PC-3 (cell line): ENCODE measurements at regions not wholly inside any gene's neighbourhood (a gene's known extent, or its start where the extent isn't known, plus 50 kb on each side); places are given as distances from the start of the nearest gene placed in this dataset.

Source experiments
- CTCF ChIP-seq: fragments of 300-600 bp; sonication (generic); conservative IDR thresholded peaks from 2 replicates; pipeline ENCODE4 v1.5.1; 2017; ENCODE audit warnings: antibody characterized with exemption, low read depth, mild to moderate bottlenecking, low read length
- EZH2 ChIP-seq: fragments of 300-600 bp; sonication (generic); IDR thresholded peaks from one replicate; pipeline ENCODE4 v1.6.1; 2017; ENCODE audit warnings: antibody characterized with exemption, mild to moderate bottlenecking, low read length; ENCODE audit not compliant: unreplicated experiment
- EZH2phosphoT487 ChIP-seq: fragments of 300-600 bp; sonication (generic); IDR thresholded peaks from 2 replicates; pipeline ENCODE4 v1.6.1; 2018; ENCODE audit warnings: mild to moderate bottlenecking, antibody characterized with exemption, low read length, borderline replicate concordance

DNA sequence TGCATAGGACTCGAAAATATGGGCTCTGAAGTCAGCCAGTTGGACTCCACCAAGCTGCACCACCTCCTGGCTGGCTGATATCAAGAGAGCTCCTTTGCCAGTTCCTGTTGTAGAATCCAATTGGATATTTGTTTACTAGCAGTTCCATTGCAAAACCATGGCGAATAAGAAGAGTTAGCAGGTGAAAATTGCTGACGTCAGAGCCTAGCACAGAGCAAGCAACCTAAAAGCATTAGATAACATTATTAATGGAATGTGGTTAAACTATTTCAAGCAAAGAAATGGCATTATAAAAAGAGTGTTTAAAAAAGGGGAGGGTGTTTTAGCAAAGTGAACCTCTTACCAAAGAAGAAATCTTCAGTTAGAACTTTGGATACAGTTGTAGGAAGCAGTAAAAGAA, 1816.3 kb upstream of the TENM3 start:
- TF ChIP-seq EZH2: no peak
- TF ChIP-seq CTCF: no peak
- TF ChIP-seq EZH2phosphoT487: no peak
